Activated B cell treated with CpG ODN at 0.5 μM for 24 hours (primary cell): ENCODE measurements at regions not wholly inside any gene's neighbourhood (a gene's known extent, or its start where the extent isn't known, plus 50 kb on each side); places are given as distances from the start of the nearest gene placed in this dataset.

Source experiments
- ATAC-seq: fragments of 200-7000 bp; cut with Tn5 transposase; one replicate; pipeline ENCODE4 v1.10.0; 2021; ENCODE audit warnings: low read depth, mild to moderate bottlenecking, moderate library complexity
- CTCF ChIA-PET: fragments of 350-600 bp; sonication (Branson Sonifier 250); formaldehyde crosslinking; loops from one replicate; lab custom pipeline; 2021; ENCODE audit warnings: antibody characterized with exemption; lab: Charles Lee
- POLR2A ChIA-PET: fragments of 350-600 bp; sonication (Branson Sonifier 250); formaldehyde crosslinking; loops from one replicate; lab custom pipeline; 2021; ENCODE audit warnings: antibody characterized with exemption; lab: Charles Lee
- DNase-seq: peaks from one replicate; pipeline ENCODE4 v3.0.0; 2022
- H3K27ac Mint-ChIP-seq: one replicate; pipeline ENCODE4 v1.8.0; 2020; ENCODE audit warnings: mixed read lengths
- H3K27me3 Mint-ChIP-seq: one replicate; pipeline ENCODE4 v1.8.0; 2021; ENCODE audit warnings: mixed read lengths
- H3K36me3 Mint-ChIP-seq: one replicate; pipeline ENCODE4 v1.8.0; 2021; ENCODE audit warnings: low read depth, mixed read lengths
- H3K4me1 Mint-ChIP-seq: one replicate; pipeline ENCODE4 v1.8.0; 2021; ENCODE audit warnings: mixed read lengths
- H3K4me3 Mint-ChIP-seq: one replicate; pipeline ENCODE4 v1.8.0; 2020; ENCODE audit warnings: mild to moderate bottlenecking, mixed read lengths
- H3K9me3 Mint-ChIP-seq: one replicate; pipeline ENCODE4 v1.8.0; 2020; ENCODE audit warnings: mixed read lengths
- CTCF ChIP-seq: fragments of 200-600 bp; IDR thresholded peaks from one replicate; pipeline ENCODE4 v1.8.0; 2022; ENCODE audit warnings: antibody characterized with exemption, mild to moderate bottlenecking
- intact Hi-C: fragments of 100-400 bp; cut with micrococcal nuclease; formaldehyde crosslinking; loops from one replicate; pipeline ENCODE4 v1.15.1; 2024

GRCh38 chr16:9549487-9549886, 458.0 kb downstream of the HAPSTR1 start:
- ATAC-seq (no peak), DNase-seq (no peak)
- Mint-ChIP-seq H3K4me1 (no peaks in the 10 kb centered on the region), H3K27me3 (no peaks in the 10 kb centered on the region), H3K36me3 (no peaks in the 10 kb centered on the region), H3K9me3 (peaks cover 6% of the 10 kb centered on the region), H3K27ac (no peak overlapping the region), H3K4me3 (no peak overlapping the region)
- no peak for TF ChIP-seq CTCF
- ChIA-PET CTCF (no interaction called here), POLR2A (no interaction called here)
- intact Hi-C loops, result no loop called here

GRCh38 chr16:9555051-9555450, 463.6 kb downstream of the HAPSTR1 start:
- Mint-ChIP-seq H3K9me3 (peaks cover 6% of the 10 kb centered on the region), H3K4me3 (no peak overlapping the region), H3K27me3 (no peaks in the 10 kb centered on the region), H3K27ac (no peak overlapping the region), H3K4me1 (no peaks in the 10 kb centered on the region), H3K36me3 (no peaks in the 10 kb centered on the region)
- POLR2A ChIA-PET, result no interaction called here
- intact Hi-C loops, result no loop called here
- ATAC-seq, result no peak
- TF ChIP-seq CTCF, result no peak
- CTCF ChIA-PET, result no interaction called here
- no peak for DNase-seq

GRCh38 chr16:9556949-9557665, 465.7 kb downstream of the HAPSTR1 start:
- POLR2A ChIA-PET, result no interaction called here
- Mint-ChIP-seq H3K4me3 (no peak overlapping the region), H3K27me3 (no peaks in the 10 kb centered on the region), H3K36me3 (no peaks in the 10 kb centered on the region), H3K27ac (no peak overlapping the region), H3K9me3 (peaks cover 4% of the 10 kb centered on the region), H3K4me1 (no peaks in the 10 kb centered on the region)
- intact Hi-C loops, result no loop called here
- ATAC-seq (no peak), DNase-seq (no peak)
- CTCF ChIA-PET, result no interaction called here
- no peak for TF ChIP-seq CTCF

- CTCF ChIA-PET, result no interaction called here
- no peak overlapping the region for H3K27ac Mint-ChIP-seq
- no peak for TF ChIP-seq CTCF
- DNase-seq (no peak), ATAC-seq (no peak)
- POLR2A ChIA-PET, result no interaction called here
- intact Hi-C loops, result no loop called here
- H3K27me3 Mint-ChIP-seq, result no peaks in the 10 kb centered on the region
- H3K9me3 Mint-ChIP-seq, result peaks cover 4% of the 10 kb centered on the region
- H3K4me1 Mint-ChIP-seq, result no peaks in the 10 kb centered on the region
- H3K36me3 Mint-ChIP-seq, result no peaks in the 10 kb centered on the region
- no peak overlapping the region for H3K4me3 Mint-ChIP-seq
Observed at GRCh38 chr16:9557713-9558112, 466.3 kb downstream of the HAPSTR1 start.

GRCh38 chr16:9566099-9566498, 474.7 kb downstream of the HAPSTR1 start:
- H3K4me3 Mint-ChIP-seq, result no peak overlapping the region
- no peaks in the 10 kb centered on the region for H3K36me3 Mint-ChIP-seq
- H3K27ac Mint-ChIP-seq, result no peak overlapping the region
- H3K9me3 Mint-ChIP-seq, result no peaks in the 10 kb centered on the region
- ATAC-seq (no peak), DNase-seq (no peak)
- ChIA-PET POLR2A (no interaction called here), CTCF (no interaction called here)
- no peaks in the 10 kb centered on the region for H3K27me3 Mint-ChIP-seq
- no peaks in the 10 kb centered on the region for H3K4me1 Mint-ChIP-seq
- intact Hi-C loops, result no loop called here
- TF ChIP-seq CTCF, result no peak
